ENCODE measurements at regions not wholly inside any gene's neighbourhood (a gene's known extent, or its start where the extent isn't known, plus 50 kb on each side); places are given as distances from the start of the nearest gene placed in this dataset.

DNA sequence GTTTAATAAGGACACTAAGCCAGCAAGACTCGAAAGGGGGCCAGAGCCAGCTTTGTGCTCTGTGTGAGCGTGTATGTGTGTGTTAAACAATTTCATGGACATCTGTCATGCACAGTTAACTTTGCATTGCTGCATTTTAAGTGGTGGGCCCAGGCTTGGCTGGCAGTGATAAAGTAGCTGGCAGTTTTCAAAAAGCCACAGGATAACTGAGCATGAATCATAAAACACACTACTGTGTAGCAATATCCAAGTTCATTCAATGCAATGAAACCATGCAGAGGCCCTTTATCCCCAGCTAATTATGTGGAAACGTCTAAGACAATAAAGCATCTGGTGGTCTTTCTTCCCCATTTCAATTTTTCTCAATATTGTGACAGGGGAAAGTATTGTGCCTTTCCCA, 132.9 kb downstream of the NKX6-1 start:
- Mint-ChIP-seq H3K4me3 (ENCODE audit: unreplicated experiment) (no peak overlapping the region), H3K36me3 (ENCODE audit: unreplicated experiment) (no peaks in the 10 kb centered on the region), H3K9me3 (ENCODE audit: unreplicated experiment) (no peaks in the 10 kb centered on the region), H3K27ac (ENCODE audit: unreplicated experiment) (no peak overlapping the region), H3K4me1 (ENCODE audit: unreplicated experiment) (no peaks in the 10 kb centered on the region), H3K27me3 (ENCODE audit: unreplicated experiment) (peaks cover 2% of the 10 kb centered on the region)
- DNase-seq (ENCODE audit: extremely low spot score, unreplicated experiment), result no peak
- no peak for TF ChIP-seq CTCF (IDR thresholded peaks at IDR 0.05)

DNA sequence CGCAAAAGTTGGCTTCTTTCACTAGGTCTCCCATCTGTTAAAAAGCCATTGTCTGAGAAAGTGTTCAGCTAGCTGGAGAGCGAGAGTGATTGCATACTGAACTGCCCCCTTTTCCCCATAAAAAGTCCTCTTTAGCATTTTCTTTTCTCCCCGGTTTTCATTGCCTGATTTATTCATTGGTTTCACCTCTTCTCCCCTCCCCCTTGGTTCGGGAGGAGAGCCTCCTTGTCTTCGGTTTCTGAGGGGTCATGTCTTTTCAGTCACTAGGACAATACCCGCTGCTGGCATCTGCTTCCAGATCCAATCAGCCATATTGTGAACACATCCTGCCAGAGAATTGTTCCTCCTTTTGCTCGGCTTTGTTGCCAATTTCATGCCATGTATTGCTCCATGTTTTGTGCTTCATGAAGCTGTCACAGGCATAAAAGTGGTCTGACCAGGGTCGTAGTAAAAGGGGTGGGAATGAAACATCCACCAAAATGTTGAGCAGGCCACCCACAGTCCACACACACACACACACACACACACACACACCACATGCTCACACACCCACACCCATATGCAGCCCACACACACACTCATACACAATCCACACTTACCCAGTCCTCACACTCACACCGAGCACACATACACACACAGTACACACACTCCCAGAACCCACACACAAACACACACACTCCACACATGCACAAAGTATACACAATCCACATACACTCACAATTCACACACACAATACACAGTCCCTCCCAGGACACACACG, 136.0 kb downstream of the NKX6-1 start:
- Mint-ChIP-seq H3K27ac (ENCODE audit: unreplicated experiment) (no peak overlapping the region), H3K4me1 (ENCODE audit: unreplicated experiment) (no peaks in the 10 kb centered on the region), H3K36me3 (ENCODE audit: unreplicated experiment) (no peaks in the 10 kb centered on the region), H3K27me3 (ENCODE audit: unreplicated experiment) (no peaks in the 10 kb centered on the region), H3K9me3 (ENCODE audit: unreplicated experiment) (peaks cover 3% of the 10 kb centered on the region), H3K4me3 (ENCODE audit: unreplicated experiment) (no peak overlapping the region)
- TF ChIP-seq CTCF (IDR thresholded peaks at IDR 0.05), result no peak
- DNase-seq (ENCODE audit: extremely low spot score, unreplicated experiment), result no peak

- no peak overlapping the region for H3K27ac Mint-ChIP-seq (ENCODE audit: unreplicated experiment)
- no peak for TF ChIP-seq CTCF (IDR thresholded peaks at IDR 0.05)
- no peaks in the 10 kb centered on the region for H3K4me1 Mint-ChIP-seq (ENCODE audit: unreplicated experiment)
- H3K27me3 Mint-ChIP-seq (ENCODE audit: unreplicated experiment), result no peaks in the 10 kb centered on the region
- peaks cover 34% of the 10 kb centered on the region for H3K9me3 Mint-ChIP-seq (ENCODE audit: unreplicated experiment)
- H3K36me3 Mint-ChIP-seq (ENCODE audit: unreplicated experiment), result no peaks in the 10 kb centered on the region
- no peak for DNase-seq (ENCODE audit: extremely low spot score, unreplicated experiment)
- H3K4me3 Mint-ChIP-seq (ENCODE audit: unreplicated experiment), result no peak overlapping the region
Measured at GRCh38 chr4:84342161-84342560, 156.9 kb downstream of the NKX6-1 start.

GRCh38 chr4:84341559-84341958, 157.5 kb downstream of the NKX6-1 start:
- DNase-seq (ENCODE audit: extremely low spot score, unreplicated experiment), result no peak

DNA sequence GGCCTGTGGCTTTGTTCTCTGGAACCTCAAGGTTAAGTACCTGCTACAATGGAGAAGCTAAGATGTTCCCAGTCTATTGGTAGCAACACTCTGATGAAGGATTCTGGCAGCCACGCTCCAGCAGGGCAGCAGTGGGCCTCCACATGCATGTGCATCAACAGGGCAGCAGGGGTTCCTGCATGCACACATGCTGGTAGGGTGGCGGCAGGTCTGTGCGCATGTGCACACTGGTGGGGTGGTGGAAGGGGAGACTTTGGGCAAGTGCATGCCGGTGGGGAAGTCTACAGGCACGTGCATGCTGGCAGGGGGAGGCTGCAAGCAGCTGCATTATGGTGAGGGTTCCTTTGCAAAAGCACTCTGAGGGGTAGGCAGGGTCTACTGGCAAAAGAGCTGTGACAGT, 160.7 kb downstream of the NKX6-1 start:
- no peak overlapping the region for H3K27ac Mint-ChIP-seq (ENCODE audit: unreplicated experiment)
- TF ChIP-seq CTCF (IDR thresholded peaks at IDR 0.05), result no peak
- H3K9me3 Mint-ChIP-seq (ENCODE audit: unreplicated experiment), result peaks cover 13% of the 10 kb centered on the region
- no peaks in the 10 kb centered on the region for H3K4me1 Mint-ChIP-seq (ENCODE audit: unreplicated experiment)
- DNase-seq (ENCODE audit: extremely low spot score, unreplicated experiment), result no peak
- H3K4me3 Mint-ChIP-seq (ENCODE audit: unreplicated experiment), result no peak overlapping the region
- H3K27me3 Mint-ChIP-seq (ENCODE audit: unreplicated experiment), result no peaks in the 10 kb centered on the region
- H3K36me3 Mint-ChIP-seq (ENCODE audit: unreplicated experiment), result no peaks in the 10 kb centered on the region

More at GRCh38 chr4:84341559-84341958, 157.5 kb downstream of the NKX6-1 start:
- Mint-ChIP-seq H3K27ac (ENCODE audit: unreplicated experiment) (no peak overlapping the region), H3K36me3 (ENCODE audit: unreplicated experiment) (no peaks in the 10 kb centered on the region), H3K4me3 (ENCODE audit: unreplicated experiment) (no peak overlapping the region), H3K9me3 (ENCODE audit: unreplicated experiment) (peaks cover 31% of the 10 kb centered on the region), H3K4me1 (ENCODE audit: unreplicated experiment) (no peaks in the 10 kb centered on the region), H3K27me3 (ENCODE audit: unreplicated experiment) (no peaks in the 10 kb centered on the region)
- TF ChIP-seq CTCF (IDR thresholded peaks at IDR 0.05), result no peak
